SJCRH30 (cell line): ENCODE measurements at regions not wholly inside any gene's neighbourhood (a gene's known extent, or its start where the extent isn't known, plus 50 kb on each side); places are given as distances from the start of the nearest gene placed in this dataset.
A peak's percentile ranks its signal among the peaks of the same experiment; 100 is the strongest.

ENCODE experiments used
- DNase-seq, 2 experiments: peaks; one replicate each; pipeline ENCODE4 v3.0.0-alpha.2; 2015 to 2020
- H3K27ac ChIP-seq: fragments of 250-450 bp; sonication (Bioruptor Pico); 2 replicates; pipeline ENCODE4 v1.5.1; 2020; ENCODE audit warnings: mild to moderate bottlenecking, moderate library complexity
- H3K27me3 ChIP-seq: fragments of 250-450 bp; sonication (Bioruptor Pico); 2 replicates; pipeline ENCODE4 v1.5.1; 2020; ENCODE audit warnings: mild to moderate bottlenecking, moderate library complexity
- H3K36me3 ChIP-seq: fragments of 250-450 bp; sonication (Bioruptor Pico); 2 replicates; pipeline ENCODE4 v1.5.1; 2020; ENCODE audit warnings: mild to moderate bottlenecking, moderate library complexity
- H3K4me1 ChIP-seq: fragments of 250-450 bp; sonication (Bioruptor Pico); 2 replicates; pipeline ENCODE4 v1.5.1; 2020; ENCODE audit warnings: mild to moderate bottlenecking, moderate library complexity
- H3K4me3 ChIP-seq: fragments of 250-450 bp; sonication (Bioruptor Pico); 2 replicates; pipeline ENCODE4 v1.5.1; 2020; ENCODE audit warnings: mild to moderate bottlenecking, moderate library complexity
- H3K9me3 ChIP-seq: fragments of 250-450 bp; sonication (Bioruptor Pico); replicated peaks from 2 replicates; pipeline ENCODE4 v1.5.1; 2020; ENCODE audit warnings: mild to moderate bottlenecking, moderate library complexity

- H3K27ac ChIP-seq: no peak overlapping the region
- no peaks in the 10 kb centered on the region for H3K9me3 ChIP-seq
- no peaks in the 10 kb centered on the region for H3K27me3 ChIP-seq
- no peak overlapping the region for H3K4me3 ChIP-seq
- no peak for DNase-seq
- no peaks in the 10 kb centered on the region for H3K4me1 ChIP-seq
- no peaks in the 10 kb centered on the region for H3K36me3 ChIP-seq
Measured at GRCh38 chrX:38856670-38857265, 55.5 kb downstream of the MID1IP1 start.

- no peak overlapping the region for H3K4me3 ChIP-seq
- H3K27me3 ChIP-seq: no peaks in the 10 kb centered on the region
- H3K4me1 ChIP-seq: no peaks in the 10 kb centered on the region
- no peak overlapping the region for H3K27ac ChIP-seq
- H3K9me3 ChIP-seq: no peaks in the 10 kb centered on the region
- DNase-seq: no peak
- no peaks in the 10 kb centered on the region for H3K36me3 ChIP-seq
Measured at GRCh38 chrX:38857736-38858523, 56.7 kb downstream of the MID1IP1 start.

- Histone ChIP-seq H3K4me1 (no peaks in the 10 kb centered on the region), H3K4me3 (no peak overlapping the region), H3K36me3 (no peaks in the 10 kb centered on the region), H3K27ac (no peak overlapping the region), H3K27me3 (no peaks in the 10 kb centered on the region), H3K9me3 (no peaks in the 10 kb centered on the region)
- no peak for DNase-seq
Measured at GRCh38 chrX:38859602-38860001, 58.3 kb downstream of the MID1IP1 start.

- no peaks in the 10 kb centered on the region for H3K36me3 ChIP-seq
- H3K4me1 ChIP-seq: no peaks in the 10 kb centered on the region
- DNase-seq: no peak
- no peaks in the 10 kb centered on the region for H3K27me3 ChIP-seq
- no peak overlapping the region for H3K4me3 ChIP-seq
- H3K9me3 ChIP-seq: no peaks in the 10 kb centered on the region
- no peak overlapping the region for H3K27ac ChIP-seq
Measured at GRCh38 chrX:38860106-38861013, 59.1 kb downstream of the MID1IP1 start.

- no peaks in the 10 kb centered on the region for H3K27me3 ChIP-seq
- H3K4me3 ChIP-seq: no peak overlapping the region
- H3K27ac ChIP-seq: no peak overlapping the region
- H3K36me3 ChIP-seq: no peaks in the 10 kb centered on the region
- H3K9me3 ChIP-seq: no peaks in the 10 kb centered on the region
- no peaks in the 10 kb centered on the region for H3K4me1 ChIP-seq
- no peak for DNase-seq
Measured at GRCh38 chrX:38861489-38861888, 60.2 kb downstream of the MID1IP1 start.

GRCh38 chrX:38862100-38862499 is 60.8 kb downstream of the MID1IP1 start:
- no peaks in the 10 kb centered on the region for H3K9me3 ChIP-seq
- H3K27me3 ChIP-seq: no peaks in the 10 kb centered on the region
- H3K36me3 ChIP-seq: no peaks in the 10 kb centered on the region
- no peak overlapping the region for H3K27ac ChIP-seq
- no peak overlapping the region for H3K4me3 ChIP-seq
- no peak for DNase-seq
- no peaks in the 10 kb centered on the region for H3K4me1 ChIP-seq

- Histone ChIP-seq H3K4me3 (no peak overlapping the region), H3K36me3 (no peaks in the 10 kb centered on the region), H3K27ac (no peak overlapping the region), H3K4me1 (no peaks in the 10 kb centered on the region), H3K27me3 (no peaks in the 10 kb centered on the region), H3K9me3 (no peaks in the 10 kb centered on the region)
- DNase-seq: no peak
Measured at GRCh38 chrX:38864165-38864564, 62.9 kb downstream of the MID1IP1 start.

GRCh38 chrX:38868321-38868720 is 67.1 kb downstream of the MID1IP1 start:
- Histone ChIP-seq H3K27me3 (no peaks in the 10 kb centered on the region), H3K36me3 (no peaks in the 10 kb centered on the region), H3K27ac (no peak overlapping the region), H3K9me3 (no peaks in the 10 kb centered on the region), H3K4me1 (peaks cover 6% of the 10 kb centered on the region; the same call in 1 of the 2 replicates), H3K4me3 (no peak overlapping the region)
- no peak for DNase-seq

GRCh38 chrX:38868941-38869401 is 67.7 kb downstream of the MID1IP1 start:
- no peaks in the 10 kb centered on the region for H3K9me3 ChIP-seq
- no peak overlapping the region for H3K27ac ChIP-seq
- H3K36me3 ChIP-seq: no peaks in the 10 kb centered on the region
- no peak for DNase-seq
- peaks cover 6% of the 10 kb centered on the region; the same call in 1 of the 2 replicates for H3K4me1 ChIP-seq
- H3K4me3 ChIP-seq: no peak overlapping the region
- H3K27me3 ChIP-seq: no peaks in the 10 kb centered on the region

- H3K27ac ChIP-seq: 0 out of 2 replicates have a peak overlapping the region, but pooled peaks have one; percentile 6
- no peak for DNase-seq
- H3K27me3 ChIP-seq: no peaks in the 10 kb centered on the region
- H3K4me3 ChIP-seq: no peak overlapping the region
- H3K9me3 ChIP-seq: no peaks in the 10 kb centered on the region
- H3K4me1 ChIP-seq: peaks cover 6% of the 10 kb centered on the region; the same call in 1 of the 2 replicates
- no peaks in the 10 kb centered on the region for H3K36me3 ChIP-seq
Measured at GRCh38 chrX:38870361-38870895, 69.2 kb downstream of the MID1IP1 start.

- H3K36me3 ChIP-seq: no peaks in the 10 kb centered on the region
- peaks cover 6% of the 10 kb centered on the region; the same call in 1 of the 2 replicates for H3K4me1 ChIP-seq
- H3K4me3 ChIP-seq: no peak overlapping the region
- 0 out of 2 replicates have a peak overlapping the region, but pooled peaks have one; percentile 6 for H3K27ac ChIP-seq
- no peaks in the 10 kb centered on the region for H3K9me3 ChIP-seq
- H3K27me3 ChIP-seq: no peaks in the 10 kb centered on the region
- DNase-seq: no peak
Measured at GRCh38 chrX:38871129-38872029, 70.1 kb downstream of the MID1IP1 start.

- Histone ChIP-seq H3K27ac (no peak overlapping the region), H3K27me3 (no peaks in the 10 kb centered on the region), H3K4me1 (peaks cover 12% of the 10 kb centered on the region), H3K4me3 (no peak overlapping the region), H3K9me3 (no peaks in the 10 kb centered on the region), H3K36me3 (no peaks in the 10 kb centered on the region)
- DNase-seq: peak in 1 of 2 experiments; percentile 25
Measured at GRCh38 chrX:38877366-38877765, 76.1 kb downstream of the MID1IP1 start.

- Histone ChIP-seq H3K36me3 (no peaks in the 10 kb centered on the region), H3K4me1 (peaks cover 12% of the 10 kb centered on the region), H3K27ac (no peak overlapping the region), H3K9me3 (no peaks in the 10 kb centered on the region), H3K27me3 (no peaks in the 10 kb centered on the region), H3K4me3 (no peak overlapping the region)
- no peak for DNase-seq
Measured at GRCh38 chrX:38878641-38879340, 77.5 kb downstream of the MID1IP1 start.
